GM12891 (cell line): ENCODE measurements at regions not wholly inside any gene's neighbourhood (a gene's known extent, or its start where the extent isn't known, plus 50 kb on each side); places are given as distances from the start of the nearest gene placed in this dataset.
A peak's percentile ranks its signal among the peaks of the same experiment; 100 is the strongest.

Experiments
- DNase-seq: peaks from one replicate; pipeline ENCODE4 v3.0.0; 2011; ENCODE audit warnings: low spot score; ENCODE audit not compliant: insufficient read length
- FAIRE-seq: peaks from 2 replicates; lab custom pipeline; 2011; peaks lifted over from hg19 to GRCh38; lab: Jason Lieb, UNC
- PAX5 ChIP-seq: IDR thresholded peaks from 2 replicates; pipeline ENCODE4 v1.6.1; 2011; ENCODE audit warnings: low read length, moderate library complexity, mild to moderate bottlenecking; ENCODE audit not compliant: insufficient read depth, severe bottlenecking
- POLR2A ChIP-seq: IDR thresholded peaks from 2 replicates; pipeline ENCODE4 v1.6.1; 2011; ENCODE audit warnings: low read depth, low read length, control low read depth
- POLR2AphosphoS5 ChIP-seq: IDR thresholded peaks from 2 replicates; pipeline ENCODE4 v1.6.1; 2011; ENCODE audit warnings: low read depth, low read length, control low read depth
- POU2F2 ChIP-seq: IDR thresholded peaks from 2 replicates; pipeline ENCODE4 v1.6.1; 2011; ENCODE audit warnings: low read depth, mild to moderate bottlenecking, control low read depth, low read length, moderate library complexity
- SPI1 ChIP-seq: IDR thresholded peaks from 2 replicates; pipeline ENCODE4 v1.6.1; 2011; ENCODE audit warnings: low read depth, low read length, control low read depth
- TAF1 ChIP-seq: IDR thresholded peaks from 2 replicates; pipeline ENCODE4 v1.6.1; 2011; ENCODE audit warnings: low read depth, low read length, control low read depth

DNA sequence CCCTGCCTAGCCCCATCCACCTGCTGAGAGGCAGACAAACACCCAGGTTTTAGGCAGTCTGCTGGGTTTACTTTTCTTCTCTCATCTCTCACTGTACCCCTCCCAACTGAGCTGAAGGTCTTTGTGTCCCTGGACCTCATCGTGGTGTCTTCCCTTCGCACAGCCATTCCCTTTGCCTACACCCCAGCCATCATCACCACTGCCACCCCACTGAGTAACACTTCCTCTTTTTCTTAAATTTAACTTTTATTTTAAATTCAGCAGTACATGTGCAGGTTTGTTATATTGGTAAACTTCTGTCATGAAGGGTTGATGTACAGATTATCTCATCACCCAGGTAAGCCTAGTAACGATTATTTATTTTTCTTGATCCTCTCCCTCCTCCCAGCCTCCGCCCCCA, 188.3 kb upstream of the MON1B start:
- TF ChIP-seq PAX5 (no peak), SPI1 (peak; percentile 72), TAF1 (no peak)
- DNase-seq (no peak), FAIRE-seq (no peak)

DNA sequence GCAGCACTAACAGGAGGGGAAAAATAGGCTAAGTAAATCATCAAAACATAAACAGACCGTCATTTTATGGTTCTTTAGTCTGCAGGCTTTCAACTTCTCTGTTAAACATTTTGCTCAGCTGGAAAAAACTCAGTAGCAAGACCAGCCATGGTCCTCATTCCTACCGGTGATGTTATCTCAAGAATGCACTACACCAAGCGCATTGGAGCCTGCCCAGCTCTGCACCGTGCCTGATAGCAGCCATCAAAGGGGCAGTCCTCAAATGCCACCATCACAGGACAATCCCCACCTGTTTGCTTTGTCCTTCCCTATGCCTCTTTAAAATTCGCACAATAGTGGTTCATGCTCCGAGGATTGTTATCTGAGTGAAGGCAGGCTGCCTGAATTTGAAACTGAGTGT, 181.5 kb upstream of the MON1B start:
- TF ChIP-seq POLR2A = no peak
- TF ChIP-seq POU2F2 = no peak
- no peak for TF ChIP-seq POLR2AphosphoS5
- no peak for TF ChIP-seq SPI1
- TF ChIP-seq TAF1 = no peak
- FAIRE-seq (no peak), DNase-seq (no peak)

DNA sequence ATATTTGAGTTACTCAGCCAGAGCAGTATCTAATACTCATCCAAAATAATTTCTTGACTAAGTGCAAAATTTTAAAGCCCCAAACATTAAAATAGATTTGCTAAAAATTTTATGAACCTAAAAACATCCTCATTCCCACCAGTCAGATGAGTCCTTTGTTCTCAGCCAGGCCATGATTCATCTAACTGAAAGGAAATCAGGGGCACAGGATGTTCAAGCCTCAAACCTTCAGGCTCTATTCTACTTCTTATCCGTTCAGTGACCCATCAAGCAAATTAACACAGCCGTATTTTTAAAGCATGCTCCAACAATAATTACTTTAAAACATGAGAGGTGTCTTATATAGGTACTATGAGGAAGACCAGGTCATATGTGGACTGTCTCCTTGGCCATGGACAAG, 176.5 kb upstream of the MON1B start:
- no peak for FAIRE-seq

DNA sequence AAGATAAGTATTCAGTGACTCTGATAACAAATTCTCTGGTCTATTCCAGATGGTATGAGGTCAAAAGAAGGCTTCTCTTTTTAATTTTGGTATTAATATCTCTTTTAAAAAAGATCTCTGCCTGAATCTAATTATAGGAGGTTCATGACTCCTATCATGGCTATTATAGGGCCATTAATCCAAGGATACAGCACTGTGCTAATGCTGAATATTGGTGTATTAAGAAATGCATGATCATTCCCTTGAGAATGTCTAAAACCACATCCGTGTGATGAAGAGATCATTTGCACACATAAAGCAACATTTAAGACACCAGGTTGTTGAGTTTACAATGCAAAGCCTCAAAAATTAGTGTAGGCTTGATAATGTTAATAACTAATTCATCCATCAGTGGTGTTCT, 160.4 kb upstream of the MON1B start:
- no peak for FAIRE-seq
- DNase-seq = no peak
- TF ChIP-seq TAF1 = no peak

More for the DNA sequence above, 176.5 kb upstream of the MON1B start:
- no peak for DNase-seq
- TF ChIP-seq POLR2A (no peak), POU2F2 (no peak), TAF1 (no peak), SPI1 (no peak), PAX5 (no peak), POLR2AphosphoS5 (no peak)

DNA sequence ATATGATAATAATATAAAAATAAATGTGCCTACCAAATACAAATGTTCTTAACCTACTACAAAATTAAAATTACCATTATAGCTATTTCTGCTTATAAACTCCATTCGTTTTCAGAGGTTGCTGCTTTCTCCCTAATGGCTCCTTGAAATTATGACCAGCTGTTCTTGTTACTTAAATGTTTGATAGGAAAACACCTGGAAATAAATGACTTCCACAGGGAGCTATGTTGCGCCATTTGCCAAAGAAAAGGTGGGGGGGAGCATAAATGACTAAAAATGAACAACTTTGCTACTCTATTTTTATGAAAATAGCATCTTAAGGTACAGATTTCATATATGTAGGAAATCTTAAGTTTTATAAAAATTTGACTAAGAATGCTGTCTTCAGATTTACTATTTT, 157.5 kb upstream of the MON1B start:
- TF ChIP-seq PAX5 (no peak), POU2F2 (no peak), SPI1 (no peak), TAF1 (no peak), POLR2AphosphoS5 (no peak), POLR2A (no peak)
- no peak for FAIRE-seq
- DNase-seq = no peak

DNA sequence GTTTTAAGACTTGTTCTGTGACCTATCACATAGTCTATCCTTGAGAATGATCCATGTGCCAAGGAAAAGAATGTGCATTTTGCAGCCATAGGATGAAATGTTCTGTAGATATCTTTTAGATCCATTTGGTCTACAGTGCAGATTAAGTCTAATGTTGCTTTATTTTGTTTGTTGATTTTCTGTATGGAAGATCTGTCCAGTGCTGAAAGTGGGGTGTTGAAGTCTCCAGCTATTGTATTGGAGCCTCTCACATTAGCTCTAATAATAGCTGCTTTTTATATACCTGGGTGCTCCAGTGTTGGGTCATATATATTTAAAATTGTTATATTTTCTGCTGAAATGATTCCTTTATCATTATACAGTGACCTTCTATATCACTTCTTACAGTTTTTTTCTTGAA, 155.6 kb upstream of the MON1B start:
- DNase-seq (no peak), FAIRE-seq (no peak)
- TF ChIP-seq PAX5 (no peak), SPI1 (no peak), TAF1 (no peak), POU2F2 (no peak), POLR2A (no peak), POLR2AphosphoS5 (no peak)

DNA sequence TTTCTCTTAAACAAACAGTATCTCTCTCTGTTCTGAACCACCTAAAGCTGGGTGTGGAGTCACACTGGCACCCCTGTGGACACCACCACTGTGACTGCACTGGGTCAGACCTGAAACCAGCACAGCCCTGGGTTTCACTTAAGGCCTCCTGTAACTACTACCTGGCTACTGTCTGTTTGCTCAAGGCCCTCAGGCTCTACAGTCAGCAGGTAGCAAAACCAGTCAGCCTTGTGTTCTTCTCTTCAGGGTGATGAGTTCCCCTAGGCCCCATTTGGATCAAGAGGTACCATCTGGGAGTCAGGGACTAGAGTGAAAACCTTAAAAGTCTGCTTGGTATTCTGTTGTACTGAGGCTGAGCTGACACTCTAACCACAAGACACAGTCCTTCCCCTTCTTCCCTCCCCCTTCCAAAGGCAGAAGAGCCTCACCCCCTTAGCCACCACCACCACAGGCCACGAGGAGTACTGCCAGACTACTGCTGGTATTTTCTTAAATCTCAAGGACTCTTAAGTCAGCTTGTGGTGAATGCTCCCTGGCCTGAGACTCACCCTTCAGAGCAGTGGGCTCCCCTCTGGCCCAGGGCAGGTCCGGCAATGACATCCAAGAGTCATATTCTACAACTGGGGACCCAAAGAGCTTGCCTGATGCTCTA, 153.2 kb upstream of the MON1B start:
- FAIRE-seq (no peak), DNase-seq (no peak)
- no peak for TF ChIP-seq POLR2AphosphoS5
- TF ChIP-seq TAF1 = no peak
- TF ChIP-seq POLR2A = no peak
- TF ChIP-seq PAX5 = no peak
- no peak for TF ChIP-seq POU2F2
- no peak for TF ChIP-seq SPI1

DNA sequence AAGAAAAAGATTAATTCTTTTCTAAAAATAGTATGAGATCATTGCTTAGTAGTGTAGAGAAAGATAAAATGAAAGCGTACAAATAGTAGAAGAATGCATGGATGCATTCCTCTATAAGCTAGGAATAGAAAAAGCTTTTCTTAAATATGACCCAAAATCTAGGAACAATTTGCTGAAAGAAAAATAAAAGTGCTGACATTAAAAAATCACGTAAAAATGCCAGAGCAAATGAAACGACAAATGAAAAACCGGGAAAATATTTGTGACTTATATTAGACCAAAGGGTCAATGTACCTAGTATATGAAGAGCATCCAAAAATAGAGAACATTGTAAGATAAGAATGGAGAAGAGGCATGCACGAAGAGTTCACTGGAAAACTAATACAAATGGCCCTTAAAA, 149.5 kb upstream of the MON1B start:
- no peak for DNase-seq
- no peak for TF ChIP-seq TAF1
- TF ChIP-seq POLR2A = no peak
- no peak for TF ChIP-seq PAX5
- no peak for TF ChIP-seq POU2F2
- no peak for TF ChIP-seq SPI1
- TF ChIP-seq POLR2AphosphoS5 = no peak
- no peak for FAIRE-seq

DNA sequence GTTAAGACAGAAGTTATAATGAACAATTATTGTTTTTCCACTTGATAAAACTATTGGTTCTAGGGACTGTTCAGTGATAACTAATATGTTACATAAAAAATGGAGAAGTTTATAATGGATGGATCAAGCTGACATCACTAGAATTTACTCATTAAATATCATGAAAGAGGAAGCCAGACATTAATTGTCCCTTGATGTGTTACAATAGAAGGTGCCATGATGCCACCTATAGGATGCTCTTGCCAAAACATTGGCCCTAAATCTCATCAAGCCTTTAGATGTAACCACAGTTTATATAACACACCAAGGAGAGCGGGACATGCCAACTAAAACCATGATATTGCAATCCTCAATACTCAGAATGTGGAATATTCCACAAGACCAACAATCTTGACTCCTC, 147.9 kb upstream of the MON1B start:
- TF ChIP-seq POLR2A (no peak), TAF1 (no peak), SPI1 (no peak), PAX5 (no peak), POU2F2 (no peak), POLR2AphosphoS5 (no peak)
- FAIRE-seq (no peak), DNase-seq (no peak)

DNA sequence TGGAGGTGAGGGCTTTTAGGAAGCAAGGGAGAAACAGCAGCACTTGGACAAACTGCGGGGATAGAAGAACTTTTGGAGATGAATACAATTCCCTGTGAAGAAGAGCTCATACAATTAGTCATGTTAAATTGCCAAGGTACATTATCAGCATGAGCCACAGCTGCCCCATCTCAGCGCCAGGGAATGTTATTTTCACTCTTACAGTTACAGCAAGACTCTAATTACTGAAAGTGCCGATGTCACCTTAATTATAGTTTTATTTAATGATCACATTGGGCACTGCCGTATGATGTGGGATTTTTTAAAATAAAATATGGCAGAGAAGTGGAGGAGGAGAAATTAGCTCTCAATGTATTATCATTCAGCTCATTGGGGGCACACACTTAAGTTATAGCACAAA, 144.8 kb upstream of the MON1B start:
- TF ChIP-seq POLR2A = no peak
- TF ChIP-seq PAX5 = no peak
- TF ChIP-seq POLR2AphosphoS5 = no peak
- no peak for TF ChIP-seq SPI1
- TF ChIP-seq TAF1 = no peak
- TF ChIP-seq POU2F2 = no peak
- DNase-seq (no peak), FAIRE-seq (no peak)

DNA sequence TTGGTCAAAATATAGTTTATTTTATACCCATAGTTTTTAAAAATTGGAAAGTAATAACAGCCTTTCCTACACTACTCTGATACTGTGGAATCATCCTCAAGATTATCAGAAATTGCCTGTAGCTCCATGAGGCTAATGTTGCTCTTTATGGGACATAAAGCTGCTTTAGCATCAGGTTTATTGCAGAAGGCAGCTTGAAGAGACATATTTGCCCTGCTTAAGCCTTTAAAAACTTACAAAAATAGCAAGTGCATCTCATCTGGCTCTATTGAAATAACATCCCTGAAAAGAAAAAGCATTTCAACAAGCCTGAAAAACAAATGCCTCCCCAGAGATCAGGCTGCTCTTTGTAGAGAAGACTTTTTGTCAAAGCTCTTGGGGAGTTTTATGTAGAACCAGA, 142.9 kb upstream of the MON1B start:
- DNase-seq (no peak), FAIRE-seq (no peak)
- no peak for TF ChIP-seq POLR2A
- no peak for TF ChIP-seq POU2F2
- TF ChIP-seq PAX5 = no peak
- TF ChIP-seq TAF1 = no peak
- no peak for TF ChIP-seq SPI1
